Central memory CD4-positive, alpha-beta T cell (primary cell): ENCODE measurements at regions not wholly inside any gene's neighbourhood (a gene's known extent, or its start where the extent isn't known, plus 50 kb on each side); places are given as distances from the start of the nearest gene placed in this dataset.
"Not testable (repeated sequence)": the region's sequence is repeated elsewhere in the genome, so short reads cannot be mapped to it uniquely, and the experiment has no call there.

Source experiments
- DNase-seq: peaks from one replicate; pipeline ENCODE4 v3.0.0; 2022

GRCh38 chr2:153299809-153300208 lies 178.8 kb downstream of the RPRM start:
- no peak for DNase-seq

GRCh38 chr2:153299217-153299616 lies 179.3 kb downstream of the RPRM start:
- DNase-seq, result no peak

GRCh38 chr2:153294199-153294786 lies 184.3 kb downstream of the RPRM start:
- DNase-seq, result no peak

GRCh38 chr2:153291718-153292117 lies 186.8 kb downstream of the RPRM start:
- no peak for DNase-seq

GRCh38 chr2:153287109-153287801 lies 191.3 kb downstream of the RPRM start:
- no peak for DNase-seq

- DNase-seq, result no peak
Observed at GRCh38 chr2:153268941-153269461, 209.6 kb downstream of the RPRM start.

GRCh38 chr2:153256876-153257275 lies 221.7 kb downstream of the RPRM start:
- DNase-seq, result not testable (repeated sequence)

GRCh38 chr2:153246636-153247035 lies 231.9 kb downstream of the RPRM start:
- not testable (repeated sequence) for DNase-seq

- DNase-seq, result peak; percentile 20
Observed at GRCh38 chr2:153235516-153235915, 243.0 kb downstream of the RPRM start.

GRCh38 chr2:153232464-153232863 lies 246.1 kb downstream of the RPRM start:
- no peak for DNase-seq

- DNase-seq, result no peak
Observed at GRCh38 chr2:153230977-153231376, 247.6 kb downstream of the RPRM start.

- DNase-seq, result no peak
Observed at GRCh38 chr2:153228904-153229303, 249.7 kb downstream of the RPRM start.

- no peak for DNase-seq
Observed at GRCh38 chr2:153227981-153228380, 250.6 kb downstream of the RPRM start.

GRCh38 chr2:153222231-153223165 lies 256.1 kb downstream of the RPRM start:
- no peak for DNase-seq

- no peak for DNase-seq
Observed at GRCh38 chr2:153221506-153221905, 257.1 kb downstream of the RPRM start.

- DNase-seq, result no peak
Observed at GRCh38 chr2:153221087-153221486, 257.5 kb downstream of the RPRM start.

GRCh38 chr2:153218851-153219250 lies 259.7 kb downstream of the RPRM start:
- DNase-seq, result no peak

GRCh38 chr2:153214337-153214736 lies 264.2 kb downstream of the RPRM start:
- DNase-seq, result no peak

GRCh38 chr2:153213022-153213421 lies 265.5 kb downstream of the RPRM start:
- no peak for DNase-seq

GRCh38 chr2:153197402-153198386 lies 280.9 kb downstream of the RPRM start:
- DNase-seq, result no peak

- DNase-seq, result no peak
Observed at GRCh38 chr2:153196378-153197058, 282.0 kb downstream of the RPRM start.
